Neural progenitor cell (in vitro differentiated cells): ENCODE measurements at regions not wholly inside any gene's neighbourhood (a gene's known extent, or its start where the extent isn't known, plus 50 kb on each side); places are given as distances from the start of the nearest gene placed in this dataset.
A peak's percentile ranks its signal among the peaks of the same experiment; 100 is the strongest.

Experiments used
- DNase-seq: peaks from one replicate; pipeline ENCODE4 v3.0.0-alpha.2; 2016; ENCODE audit warnings: low spot score
- H2AFZ ChIP-seq: fragments of 200-600 bp; sonication (generic); replicated peaks from 2 replicates; pipeline ENCODE4 v1.6.1; 2016; ENCODE audit warnings: antibody characterized with exemption
- H3F3A ChIP-seq: fragments of 200-600 bp; sonication (generic); 2 replicates; pipeline ENCODE4 v1.6.1; 2016; ENCODE audit warnings: antibody characterized with exemption, low read depth
- H3K27ac ChIP-seq: fragments of 200-600 bp; sonication (generic); 2 replicates; pipeline ENCODE4 v1.5.1; 2016; ENCODE audit warnings: mild to moderate bottlenecking
- H3K27me3 ChIP-seq: fragments of 200-600 bp; sonication (generic); 2 replicates; pipeline ENCODE4 v1.6.1; 2016; ENCODE audit warnings: mild to moderate bottlenecking, moderate library complexity
- H3K36me3 ChIP-seq: fragments of 200-600 bp; sonication (generic); 2 replicates; pipeline ENCODE4 v1.5.1; 2016
- H3K4me1 ChIP-seq: fragments of 200-600 bp; sonication (generic); 2 replicates; pipeline ENCODE4 v1.6.1; 2016; ENCODE audit warnings: mixed run types
- H3K4me2 ChIP-seq: fragments of 200-600 bp; sonication (generic); 2 replicates; pipeline ENCODE4 v1.6.1; 2016
- H3K4me3 ChIP-seq: fragments of 200-600 bp; sonication (generic); 2 replicates; pipeline ENCODE4 v1.5.1; 2016
- H3K79me2 ChIP-seq: fragments of 200-600 bp; sonication (generic); 2 replicates; pipeline ENCODE4 v1.6.1; 2016; ENCODE audit warnings: low read depth
- H3K9ac ChIP-seq: fragments of 200-600 bp; sonication (generic); 2 replicates; pipeline ENCODE4 v1.6.1; 2016
- H3K9me3 ChIP-seq: fragments of 200-600 bp; sonication (generic); 2 replicates; pipeline ENCODE4 v1.5.1; 2016; ENCODE audit warnings: low read depth
- H4K20me1 ChIP-seq: fragments of 200-600 bp; sonication (generic); 2 replicates; pipeline ENCODE4 v1.6.1; 2016; ENCODE audit warnings: low read depth
- H3K27ac Mint-ChIP-seq: 3 replicates; pipeline ENCODE4 v1.8.0; 2021; ENCODE audit warnings: mixed read lengths
- H3K27me3 Mint-ChIP-seq: 2 replicates; pipeline ENCODE4 v1.8.0; 2022; ENCODE audit warnings: low read depth, mild to moderate bottlenecking, inconsistent platforms, moderate library complexity, mixed read lengths; ENCODE audit not compliant: insufficient read depth
- H3K36me3 Mint-ChIP-seq: 3 replicates; pipeline ENCODE4 v1.8.0; 2021; ENCODE audit warnings: mixed read lengths
- H3K4me1 Mint-ChIP-seq: 3 replicates; pipeline ENCODE4 v1.8.0; 2021; ENCODE audit warnings: mixed read lengths
- H3K4me3 Mint-ChIP-seq: 3 replicates; pipeline ENCODE4 v1.8.0; 2021; ENCODE audit warnings: mild to moderate bottlenecking, moderate library complexity, mixed read lengths
- H3K9me3 Mint-ChIP-seq: 3 replicates; pipeline ENCODE4 v1.8.0; 2020; ENCODE audit warnings: mixed read lengths
- EZH2 ChIP-seq: fragments of 200-600 bp; sonication (generic); IDR thresholded peaks from 2 replicates; pipeline ENCODE4 v1.6.1; 2017; ENCODE audit warnings: antibody characterized with exemption, mild to moderate bottlenecking, moderate library complexity
- EZH2phosphoT487 ChIP-seq: fragments of 200-600 bp; sonication (generic); IDR thresholded peaks from 2 replicates; pipeline ENCODE4 v1.6.1; 2017; ENCODE audit warnings: antibody characterized with exemption
- TF ChIP-seq, protein P1 (sequence below): fragments of 200-600 bp; sonication (generic); IDR thresholded peaks from 2 replicates; pipeline ENCODE4 v1.5.1; 2017; ENCODE audit warnings: antibody characterized with exemption, mild to moderate bottlenecking

- H3K4me1 ChIP-seq = peaks cover 25% of the 10 kb centered on the region
- Mint-ChIP-seq H3K36me3 (peaks cover 2% of the 10 kb centered on the region), H3K9me3 (peaks cover 8% of the 10 kb centered on the region), H3K4me3 (no peak overlapping the region), H3K27ac (peak overlapping the region; percentile 13), H3K27me3 (peaks cover 4% of the 10 kb centered on the region), H3K4me1 (peaks cover 23% of the 10 kb centered on the region)
- peaks cover 14% of the 10 kb centered on the region for H3F3A ChIP-seq
- no peak overlapping the region for H3K9ac ChIP-seq
- H3K27ac ChIP-seq = no peak overlapping the region
- H3K4me3 ChIP-seq = no peak overlapping the region
- H3K9me3 ChIP-seq = no peaks in the 10 kb centered on the region
- H3K27me3 ChIP-seq = no peaks in the 10 kb centered on the region
- TF ChIP-seq EZH2phosphoT487 (no peak), EZH2 (no peak)
- TF ChIP-seq, protein P1, sequence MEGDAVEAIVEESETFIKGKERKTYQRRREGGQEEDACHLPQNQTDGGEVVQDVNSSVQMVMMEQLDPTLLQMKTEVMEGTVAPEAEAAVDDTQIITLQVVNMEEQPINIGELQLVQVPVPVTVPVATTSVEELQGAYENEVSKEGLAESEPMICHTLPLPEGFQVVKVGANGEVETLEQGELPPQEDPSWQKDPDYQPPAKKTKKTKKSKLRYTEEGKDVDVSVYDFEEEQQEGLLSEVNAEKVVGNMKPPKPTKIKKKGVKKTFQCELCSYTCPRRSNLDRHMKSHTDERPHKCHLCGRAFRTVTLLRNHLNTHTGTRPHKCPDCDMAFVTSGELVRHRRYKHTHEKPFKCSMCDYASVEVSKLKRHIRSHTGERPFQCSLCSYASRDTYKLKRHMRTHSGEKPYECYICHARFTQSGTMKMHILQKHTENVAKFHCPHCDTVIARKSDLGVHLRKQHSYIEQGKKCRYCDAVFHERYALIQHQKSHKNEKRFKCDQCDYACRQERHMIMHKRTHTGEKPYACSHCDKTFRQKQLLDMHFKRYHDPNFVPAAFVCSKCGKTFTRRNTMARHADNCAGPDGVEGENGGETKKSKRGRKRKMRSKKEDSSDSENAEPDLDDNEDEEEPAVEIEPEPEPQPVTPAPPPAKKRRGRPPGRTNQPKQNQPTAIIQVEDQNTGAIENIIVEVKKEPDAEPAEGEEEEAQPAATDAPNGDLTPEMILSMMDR = no peak
- no peak overlapping the region for H2AFZ ChIP-seq
- no peaks in the 10 kb centered on the region for H4K20me1 ChIP-seq
- H3K79me2 ChIP-seq = no peaks in the 10 kb centered on the region
- H3K4me2 ChIP-seq = no peak overlapping the region
- DNase-seq = no peak
- no peaks in the 10 kb centered on the region for H3K36me3 ChIP-seq
Observed at GRCh38 chr17:13131225-13131624, 113.4 kb upstream of the ELAC2 start.

DNA sequence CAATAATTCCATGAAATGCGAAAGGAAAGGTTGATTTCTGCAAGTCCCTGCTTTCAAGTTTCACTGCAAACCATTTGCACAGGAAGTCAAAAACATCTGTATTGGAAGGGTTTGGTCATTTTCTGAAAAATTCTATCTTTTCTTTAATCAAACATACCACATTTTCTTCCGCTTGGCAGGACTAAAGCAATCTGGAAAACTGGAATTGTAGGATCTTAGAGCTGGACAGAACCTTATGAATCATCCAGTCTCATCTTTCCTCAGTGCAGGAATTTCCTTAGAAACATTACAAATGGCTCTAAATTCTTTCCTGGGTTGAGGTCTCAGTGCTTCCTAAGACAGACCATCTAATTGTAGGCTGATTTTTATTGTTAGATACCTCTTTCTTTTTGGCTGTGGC is 111.5 kb upstream of the ELAC2 start:
- Histone ChIP-seq H3F3A (no peaks in the 10 kb centered on the region), H3K9ac (no peak overlapping the region), H3K79me2 (no peaks in the 10 kb centered on the region), H3K27ac (no peak overlapping the region), H3K36me3 (no peaks in the 10 kb centered on the region), H3K4me3 (no peak overlapping the region), H4K20me1 (no peaks in the 10 kb centered on the region), H3K9me3 (no peaks in the 10 kb centered on the region), H3K27me3 (no peaks in the 10 kb centered on the region), H3K4me1 (peaks cover 7% of the 10 kb centered on the region), H3K4me2 (no peak overlapping the region), H2AFZ (no peak overlapping the region)
- Mint-ChIP-seq H3K27ac (no peak overlapping the region), H3K27me3 (peaks cover 4% of the 10 kb centered on the region), H3K4me3 (no peak overlapping the region), H3K36me3 (peaks cover 2% of the 10 kb centered on the region), H3K4me1 (peaks cover 5% of the 10 kb centered on the region), H3K9me3 (peaks cover 4% of the 10 kb centered on the region)
- no peak for TF ChIP-seq EZH2
- no peak for TF ChIP-seq EZH2phosphoT487
- TF ChIP-seq, protein P1 = no peak
- DNase-seq = no peak

GRCh38 chr17:13128676-13129075 is 110.8 kb upstream of the ELAC2 start:
- Histone ChIP-seq H3K27ac (no peak overlapping the region), H3K4me3 (no peak overlapping the region), H3K9me3 (no peaks in the 10 kb centered on the region), H3K79me2 (no peaks in the 10 kb centered on the region), H3K36me3 (no peaks in the 10 kb centered on the region), H3K4me2 (no peak overlapping the region), H3F3A (no peaks in the 10 kb centered on the region), H2AFZ (no peak overlapping the region), H4K20me1 (no peaks in the 10 kb centered on the region), H3K4me1 (peaks cover 4% of the 10 kb centered on the region), H3K27me3 (no peaks in the 10 kb centered on the region), H3K9ac (no peak overlapping the region)
- Mint-ChIP-seq H3K4me1 (peaks cover under 1% of the 10 kb centered on the region), H3K27ac (no peak overlapping the region), H3K27me3 (peaks cover 2% of the 10 kb centered on the region), H3K4me3 (no peak overlapping the region), H3K9me3 (peaks cover 2% of the 10 kb centered on the region), H3K36me3 (peaks cover 2% of the 10 kb centered on the region)
- TF ChIP-seq EZH2phosphoT487 (no peak), EZH2 (no peak)
- TF ChIP-seq, protein P1 = no peak
- no peak for DNase-seq
